HepG2 (cell line): ENCODE measurements at regions not wholly inside any gene's neighbourhood (a gene's known extent, or its start where the extent isn't known, plus 50 kb on each side); places are given as distances from the start of the nearest gene placed in this dataset.

Experiments used
- ATAC-seq: fragments of 200-7000 bp; cut with Tn5 transposase; 3 replicates; pipeline ENCODE4 v1.9.1; 2020; ENCODE audit warnings: mild to moderate bottlenecking, moderate library complexity
- BruUV-seq: library from RNA; stranded (reverse); fragments of 400-500 nt; replicated peaks from 2 replicates; lab custom pipeline; 2021; lab: Mats Ljungman, UMichigan
- CTCF ChIA-PET: fragments of 300-600 bp; formaldehyde crosslinking; extraction: SDS; loops from one replicate; lab custom pipeline; 2021; ENCODE audit warnings: low total read pairs, inconsistent platforms, low intra/inter-chr PET ratio; lab: Yijun Ruan, JAX
- POLR2A ChIA-PET: fragments of 350-600 bp; sonication (Branson Sonifier 250); formaldehyde crosslinking; loops from one replicate; lab custom pipeline; 2020; ENCODE audit warnings: antibody characterized with exemption, inconsistent platforms; lab: Yijun Ruan, JAX
- DNase-seq: peaks from one replicate; pipeline ENCODE4 v3.0.0-alpha.2; 2015; ENCODE audit warnings: low spot score
- FAIRE-seq: peaks from 3 replicates; lab custom pipeline; 2011; peaks lifted over from hg19 to GRCh38; lab: Jason Lieb, UNC
- H2AFZ ChIP-seq: one replicate; pipeline ENCODE4 v1.6.1; 2011; ENCODE audit warnings: low read length, inconsistent platforms
- H3K27ac ChIP-seq: fragments of 300-600 bp; 3 replicates; pipeline ENCODE4 v1.8.0; 2011; ENCODE audit warnings: mixed run types, mild to moderate bottlenecking, mixed read lengths, low read length, inconsistent platforms; ENCODE audit not compliant: insufficient read depth; ENCODE audit errors: extremely low read length
- H3K27me3 ChIP-seq, 2 experiments: fragments of 200-600 bp in 1 of 2; 2 replicates in 1 of 2; 3 replicates in 1 of 2; pipeline versions ENCODE4 v1.6.0 to v1.8.0; 2011; ENCODE audit warnings: low read length in 2 of 2, mild to moderate bottlenecking in 2 of 2, moderate library complexity in 2 of 2, inconsistent platforms in 1 of 2; ENCODE audit not compliant: insufficient read depth in 2 of 2, control insufficient read depth in 1 of 2
- H3K36me3 ChIP-seq, 2 experiments: fragments of 200-600 bp in 1 of 2; replicated peaks in 1 of 2; 2 replicates in 1 of 2; 3 replicates in 1 of 2; pipeline versions ENCODE4 v1.5.1 to v1.8.0; 2011; ENCODE audit warnings: low read length in 2 of 2, inconsistent platforms in 1 of 2; ENCODE audit not compliant: insufficient read depth in 2 of 2, control insufficient read depth in 1 of 2
- H3K4me1 ChIP-seq: 2 replicates; pipeline ENCODE4 v1.5.1; 2012; ENCODE audit warnings: low read length, inconsistent platforms; ENCODE audit not compliant: insufficient read depth
- H3K4me2 ChIP-seq: 2 replicates; pipeline ENCODE4 v1.6.0; 2011; ENCODE audit warnings: low read depth, low read length, inconsistent platforms
- H3K4me3 ChIP-seq, 3 experiments: fragments of 200-600 bp in 1 of 3; sonication (generic), shearing (Covaris generic) in 1 of 3; replicated peaks in 1 of 3; 2 replicates each; pipeline ENCODE4 v1.5.1; 2011 to 2016; ENCODE audit warnings: low read length in 3 of 3, inconsistent platforms in 2 of 3, low read depth in 2 of 3, mild to moderate bottlenecking in 2 of 3, control low read depth in 1 of 3, mixed read lengths in 1 of 3; ENCODE audit not compliant: insufficient read depth in 1 of 3
- H3K79me2 ChIP-seq: one replicate; pipeline ENCODE4 v1.6.1; 2011; ENCODE audit warnings: low read length, inconsistent platforms; ENCODE audit not compliant: insufficient read depth
- H3K9ac ChIP-seq: 2 replicates; pipeline ENCODE4 v1.6.0; 2011; ENCODE audit warnings: mild to moderate bottlenecking, low read depth, low read length, inconsistent platforms; ENCODE audit not compliant: insufficient read depth
- H3K9me3 ChIP-seq: 2 replicates; pipeline ENCODE4 v1.5.1; 2012; ENCODE audit warnings: mild to moderate bottlenecking, low read length
- H4K20me1 ChIP-seq: 2 replicates; pipeline ENCODE4 v1.6.0; 2011; ENCODE audit warnings: inconsistent platforms, mild to moderate bottlenecking, low read length, moderate library complexity; ENCODE audit not compliant: insufficient read depth
- ESRRA ChIP-seq: sonication (generic); formaldehyde crosslinking; IDR thresholded peaks from 2 replicates; pipeline ENCODE4 v1.5.1; 2020; ENCODE audit warnings: mild to moderate bottlenecking, low read depth, missing genetic modification reagents
- FOXK1 ChIP-seq: sonication (generic); formaldehyde crosslinking; IDR thresholded peaks from 2 replicates; pipeline ENCODE4 v1.4.0; 2020; ENCODE audit warnings: low read depth, missing genetic modification reagents, borderline replicate concordance
- HDAC2 ChIP-seq: sonication (generic); formaldehyde crosslinking; IDR thresholded peaks from 2 replicates; pipeline ENCODE4 v1.4.0; 2020; ENCODE audit warnings: missing genetic modification reagents
- KAT8 ChIP-seq: IDR thresholded peaks from 2 replicates; pipeline ENCODE4 v1.6.1; 2016; ENCODE audit warnings: missing genetic modification reagents, missing compliant biosample characterization
- KLF11 ChIP-seq: IDR thresholded peaks from 2 replicates; pipeline ENCODE4 v1.6.1; 2016; ENCODE audit warnings: missing compliant biosample characterization
- MXI1 ChIP-seq: IDR thresholded peaks from 3 replicates; pipeline ENCODE4 v1.6.1; 2012; ENCODE audit warnings: low read depth, low read length, inconsistent platforms, borderline replicate concordance
- YEATS2 ChIP-seq: sonication (generic); formaldehyde crosslinking; IDR thresholded peaks from 2 replicates; pipeline ENCODE4 v1.4.0; 2020; ENCODE audit warnings: missing genetic modification reagents, borderline replicate concordance
- ZC3H13 ChIP-seq: sonication (generic); formaldehyde crosslinking; IDR thresholded peaks from 2 replicates; pipeline ENCODE4 v1.8.1; 2023; ENCODE audit warnings: mild to moderate bottlenecking, missing genetic modification reagents, moderate library complexity
- ZKSCAN1 ChIP-seq: fragments of 150-350 bp; IDR thresholded peaks from 2 replicates; pipeline ENCODE4 v1.6.1; 2014; ENCODE audit warnings: low read length
- ZNF557 ChIP-seq: sonication (generic); formaldehyde crosslinking; IDR thresholded peaks from 2 replicates; pipeline ENCODE4 v1.4.0; 2020; ENCODE audit warnings: missing genetic modification reagents
- ZNF777 ChIP-seq: sonication (generic); formaldehyde crosslinking; IDR thresholded peaks from 2 replicates; pipeline ENCODE4 v1.4.0; 2020; ENCODE audit warnings: missing genetic modification reagents
- WGBS: methylation state at CpG from one replicate; pipeline ENCODE4 v1.1.6; 2017; ENCODE audit warnings: low lambda C conversion rate; 5-methylcytosine and 5-hydroxymethylcytosine counted together
- in situ Hi-C: cut with HindIII; loops from 2 replicates; pipeline ENCODE4 v1.10.0; 2017; ENCODE audit warnings: low pct_unique_long_range_greater_than_20kb; ENCODE audit not compliant: extremely low pct_ligation_motif_present
- intact Hi-C: fragments of 100-400 bp; cut with micrococcal nuclease; formaldehyde crosslinking; loops from one replicate; pipeline ENCODE4 v1.10.0; 2022; ENCODE audit not compliant: unreplicated experiment
- TF ChIP-seq, protein P1 (sequence below): sonication (generic); formaldehyde crosslinking; IDR thresholded peaks from 2 replicates; pipeline ENCODE4 v1.8.0; 2022; ENCODE audit warnings: mild to moderate bottlenecking, missing genetic modification reagents
- TF ChIP-seq, protein P2 (sequence below): sonication (generic); formaldehyde crosslinking; IDR thresholded peaks from 2 replicates; pipeline ENCODE4 v1.4.0; 2020; ENCODE audit warnings: mild to moderate bottlenecking, missing genetic modification reagents
- TF ChIP-seq, protein P3 (sequence below): sonication (generic); formaldehyde crosslinking; IDR thresholded peaks from 2 replicates; pipeline ENCODE4 v1.5.0; 2020; ENCODE audit warnings: missing genetic modification reagents
- TF ChIP-seq, protein P4 (sequence below): sonication (generic); formaldehyde crosslinking; IDR thresholded peaks from 2 replicates; pipeline ENCODE4 v1.5.1; 2020; ENCODE audit warnings: missing genetic modification reagents, mild to moderate bottlenecking, borderline replicate concordance
- TF ChIP-seq, protein P5 (sequence below): sonication (generic); formaldehyde crosslinking; IDR thresholded peaks from 2 replicates; pipeline ENCODE4 v1.4.0; 2020; ENCODE audit warnings: missing genetic modification reagents
- TF ChIP-seq, protein P6 (sequence below): sonication (generic); formaldehyde crosslinking; IDR thresholded peaks from 2 replicates; pipeline ENCODE4 v1.5.0; 2020; ENCODE audit warnings: missing genetic modification reagents, mild to moderate bottlenecking, borderline replicate concordance

DNA sequence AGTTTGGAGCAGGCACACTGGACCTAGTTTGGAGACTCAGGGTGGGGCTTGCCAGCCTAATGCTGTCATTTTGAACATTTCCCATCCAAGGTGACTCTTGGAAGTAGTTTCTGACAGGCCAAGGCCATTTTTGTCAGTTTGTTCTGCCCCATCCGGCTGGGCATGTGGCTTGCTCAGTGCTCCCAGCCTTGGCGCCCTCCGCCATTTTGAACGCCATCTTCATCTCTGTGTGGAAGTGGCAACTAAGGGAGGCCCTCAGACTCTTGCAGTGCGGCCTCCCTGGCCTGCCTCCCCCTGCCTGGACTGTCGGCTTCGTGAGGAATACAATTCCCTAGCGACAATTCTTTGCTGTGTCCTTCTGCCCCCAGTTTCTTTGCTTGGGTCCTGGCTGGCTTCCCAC, 150.6 kb upstream of the RGMA start:
- in situ Hi-C loops (no loop called here), intact Hi-C loops (no loop called here)
- Histone ChIP-seq H3K27ac (no peak overlapping the region), H3K36me3 (no peaks in the 10 kb centered on the region), H3K4me2 (no peak overlapping the region), H3K9ac (no peak overlapping the region), H3K79me2 (no peaks in the 10 kb centered on the region), H3K4me1 (no peaks in the 10 kb centered on the region), H2AFZ (no peak overlapping the region), H3K4me3 (no peak overlapping the region), H3K9me3 (no peaks in the 10 kb centered on the region), H4K20me1 (no peaks in the 10 kb centered on the region), H3K27me3 (peaks cover 0 to 8% of the 10 kb centered on the region in 2 experiments; a peak in 1 of 5 replicates)
- BruUV-seq = no TSS peak
- TF ChIP-seq YEATS2 (CRISPR knock-in tag) (no peak), ZC3H13 (CRISPR knock-in tag) (no peak), KLF11 (no peak), ZKSCAN1 (no peak), ESRRA (CRISPR knock-in tag) (no peak), HDAC2 (CRISPR knock-in tag) (no peak), MXI1 (no peak), ZNF777 (CRISPR knock-in tag) (no peak), KAT8 (CRISPR knock-in tag) (no peak), ZNF557 (CRISPR knock-in tag) (no peak), FOXK1 (CRISPR knock-in tag) (no peak)
- TF ChIP-seq, protein P1, sequence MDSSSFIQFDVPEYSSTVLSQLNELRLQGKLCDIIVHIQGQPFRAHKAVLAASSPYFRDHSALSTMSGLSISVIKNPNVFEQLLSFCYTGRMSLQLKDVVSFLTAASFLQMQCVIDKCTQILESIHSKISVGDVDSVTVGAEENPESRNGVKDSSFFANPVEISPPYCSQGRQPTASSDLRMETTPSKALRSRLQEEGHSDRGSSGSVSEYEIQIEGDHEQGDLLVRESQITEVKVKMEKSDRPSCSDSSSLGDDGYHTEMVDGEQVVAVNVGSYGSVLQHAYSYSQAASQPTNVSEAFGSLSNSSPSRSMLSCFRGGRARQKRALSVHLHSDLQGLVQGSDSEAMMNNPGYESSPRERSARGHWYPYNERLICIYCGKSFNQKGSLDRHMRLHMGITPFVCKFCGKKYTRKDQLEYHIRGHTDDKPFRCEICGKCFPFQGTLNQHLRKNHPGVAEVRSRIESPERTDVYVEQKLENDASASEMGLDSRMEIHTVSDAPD (CRISPR knock-in tag) = no peak
- TF ChIP-seq, protein P2, sequence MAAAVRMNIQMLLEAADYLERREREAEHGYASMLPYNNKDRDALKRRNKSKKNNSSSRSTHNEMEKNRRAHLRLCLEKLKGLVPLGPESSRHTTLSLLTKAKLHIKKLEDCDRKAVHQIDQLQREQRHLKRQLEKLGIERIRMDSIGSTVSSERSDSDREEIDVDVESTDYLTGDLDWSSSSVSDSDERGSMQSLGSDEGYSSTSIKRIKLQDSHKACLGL = no peak
- TF ChIP-seq, protein P3, sequence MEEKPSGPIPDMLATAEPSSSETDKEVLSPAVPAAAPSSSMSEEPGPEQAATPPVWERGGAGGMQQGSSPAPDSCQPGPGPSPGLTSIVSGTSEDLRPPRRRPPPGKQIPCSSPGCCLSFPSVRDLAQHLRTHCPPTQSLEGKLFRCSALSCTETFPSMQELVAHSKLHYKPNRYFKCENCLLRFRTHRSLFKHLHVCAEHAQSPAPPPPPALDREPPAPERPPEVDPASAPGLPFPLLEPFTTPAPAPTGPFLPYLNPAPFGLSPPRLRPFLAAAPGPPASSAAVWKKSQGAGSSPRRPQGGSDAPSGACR (CRISPR knock-in tag) = no peak
- TF ChIP-seq, protein P4, sequence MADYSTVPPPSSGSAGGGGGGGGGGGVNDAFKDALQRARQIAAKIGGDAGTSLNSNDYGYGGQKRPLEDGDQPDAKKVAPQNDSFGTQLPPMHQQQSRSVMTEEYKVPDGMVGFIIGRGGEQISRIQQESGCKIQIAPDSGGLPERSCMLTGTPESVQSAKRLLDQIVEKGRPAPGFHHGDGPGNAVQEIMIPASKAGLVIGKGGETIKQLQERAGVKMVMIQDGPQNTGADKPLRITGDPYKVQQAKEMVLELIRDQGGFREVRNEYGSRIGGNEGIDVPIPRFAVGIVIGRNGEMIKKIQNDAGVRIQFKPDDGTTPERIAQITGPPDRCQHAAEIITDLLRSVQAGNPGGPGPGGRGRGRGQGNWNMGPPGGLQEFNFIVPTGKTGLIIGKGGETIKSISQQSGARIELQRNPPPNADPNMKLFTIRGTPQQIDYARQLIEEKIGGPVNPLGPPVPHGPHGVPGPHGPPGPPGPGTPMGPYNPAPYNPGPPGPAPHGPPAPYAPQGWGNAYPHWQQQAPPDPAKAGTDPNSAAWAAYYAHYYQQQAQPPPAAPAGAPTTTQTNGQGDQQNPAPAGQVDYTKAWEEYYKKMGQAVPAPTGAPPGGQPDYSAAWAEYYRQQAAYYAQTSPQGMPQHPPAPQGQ (CRISPR knock-in tag) = no peak
- TF ChIP-seq, protein P5, sequence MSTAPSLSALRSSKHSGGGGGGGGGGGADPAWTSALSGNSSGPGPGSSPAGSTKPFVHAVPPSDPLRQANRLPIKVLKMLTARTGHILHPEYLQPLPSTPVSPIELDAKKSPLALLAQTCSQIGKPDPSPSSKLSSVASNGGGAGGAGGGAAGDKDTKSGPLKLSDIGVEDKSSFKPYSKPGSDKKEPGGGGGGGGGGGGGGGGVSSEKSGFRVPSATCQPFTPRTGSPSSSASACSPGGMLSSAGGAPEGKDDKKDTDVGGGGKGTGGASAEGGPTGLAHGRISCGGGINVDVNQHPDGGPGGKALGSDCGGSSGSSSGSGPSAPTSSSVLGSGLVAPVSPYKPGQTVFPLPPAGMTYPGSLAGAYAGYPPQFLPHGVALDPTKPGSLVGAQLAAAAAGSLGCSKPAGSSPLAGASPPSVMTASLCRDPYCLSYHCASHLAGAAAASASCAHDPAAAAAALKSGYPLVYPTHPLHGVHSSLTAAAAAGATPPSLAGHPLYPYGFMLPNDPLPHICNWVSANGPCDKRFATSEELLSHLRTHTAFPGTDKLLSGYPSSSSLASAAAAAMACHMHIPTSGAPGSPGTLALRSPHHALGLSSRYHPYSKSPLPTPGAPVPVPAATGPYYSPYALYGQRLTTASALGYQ (CRISPR knock-in tag) = no peak
- TF ChIP-seq, protein P6, sequence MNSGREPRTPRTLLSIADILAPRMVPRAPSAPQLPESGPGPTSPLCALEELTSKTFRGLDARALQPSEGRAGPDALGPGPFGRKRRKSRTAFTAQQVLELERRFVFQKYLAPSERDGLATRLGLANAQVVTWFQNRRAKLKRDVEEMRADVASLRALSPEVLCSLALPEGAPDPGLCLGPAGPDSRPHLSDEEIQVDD (CRISPR knock-in tag) = no peak
- CTCF ChIA-PET = no interaction called here
- FAIRE-seq = no peak
- DNase-seq = no peak
- no peak for ATAC-seq
- WGBS = 52% methylated on average over 5 of the region's 8 CpGs
- POLR2A ChIA-PET = no interaction called here
